ENCODE measurements at regions not wholly inside any gene's neighbourhood (a gene's known extent, or its start where the extent isn't known, plus 50 kb on each side); places are given as distances from the start of the nearest gene placed in this dataset.
"Not testable (repeated sequence)": the region's sequence is repeated elsewhere in the genome, so short reads cannot be mapped to it uniquely, and the experiment has no call there.

DNA sequence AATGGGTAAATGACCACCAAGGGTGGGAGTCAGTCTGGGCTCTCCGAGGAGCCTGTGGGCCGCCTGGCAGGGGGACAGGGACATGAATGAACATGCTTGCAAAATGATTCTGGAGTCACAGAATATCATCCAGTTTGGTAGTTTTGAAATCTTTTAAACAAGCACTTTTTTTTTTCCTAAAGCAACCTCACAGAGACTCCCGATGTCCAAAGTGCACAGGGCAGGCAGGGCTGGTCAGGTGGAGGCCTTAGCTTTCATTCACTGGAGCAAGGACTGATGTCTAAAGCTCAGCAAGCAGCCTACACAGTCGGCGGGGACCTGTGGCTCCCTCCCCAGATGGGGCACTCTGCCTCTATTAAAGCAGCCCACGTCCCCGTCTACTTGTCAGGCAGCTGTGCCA, 402.9 kb downstream of the PPP1R2C start:
- no peaks in the 10 kb centered on the region for H3K79me2 ChIP-seq (ENCODE audit: low read length)
- H3K9me3 ChIP-seq (ENCODE audit: insufficient read depth, low read length): no peaks in the 10 kb centered on the region
- H4K20me1 ChIP-seq (ENCODE audit: insufficient read depth, low read length): no peaks in the 10 kb centered on the region
- H3K36me3 ChIP-seq (replicated peaks; ENCODE audit: low read depth, low read length): no peaks in the 10 kb centered on the region
- H3K27me3 ChIP-seq (ENCODE audit: low read depth, low read length): no peaks in the 10 kb centered on the region
- TF ChIP-seq, protein P1, sequence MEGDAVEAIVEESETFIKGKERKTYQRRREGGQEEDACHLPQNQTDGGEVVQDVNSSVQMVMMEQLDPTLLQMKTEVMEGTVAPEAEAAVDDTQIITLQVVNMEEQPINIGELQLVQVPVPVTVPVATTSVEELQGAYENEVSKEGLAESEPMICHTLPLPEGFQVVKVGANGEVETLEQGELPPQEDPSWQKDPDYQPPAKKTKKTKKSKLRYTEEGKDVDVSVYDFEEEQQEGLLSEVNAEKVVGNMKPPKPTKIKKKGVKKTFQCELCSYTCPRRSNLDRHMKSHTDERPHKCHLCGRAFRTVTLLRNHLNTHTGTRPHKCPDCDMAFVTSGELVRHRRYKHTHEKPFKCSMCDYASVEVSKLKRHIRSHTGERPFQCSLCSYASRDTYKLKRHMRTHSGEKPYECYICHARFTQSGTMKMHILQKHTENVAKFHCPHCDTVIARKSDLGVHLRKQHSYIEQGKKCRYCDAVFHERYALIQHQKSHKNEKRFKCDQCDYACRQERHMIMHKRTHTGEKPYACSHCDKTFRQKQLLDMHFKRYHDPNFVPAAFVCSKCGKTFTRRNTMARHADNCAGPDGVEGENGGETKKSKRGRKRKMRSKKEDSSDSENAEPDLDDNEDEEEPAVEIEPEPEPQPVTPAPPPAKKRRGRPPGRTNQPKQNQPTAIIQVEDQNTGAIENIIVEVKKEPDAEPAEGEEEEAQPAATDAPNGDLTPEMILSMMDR (IDR thresholded peaks at IDR 0.05; ENCODE audit: low read depth, low read length): no peak
- TF ChIP-seq EZH2phosphoT487 (IDR thresholded peaks at IDR 0.05; ENCODE audit: low read depth): no peak
- H2AFZ ChIP-seq (ENCODE audit: low read depth, low read length): no peak overlapping the region
- H3K9ac ChIP-seq (ENCODE audit: low read length): no peak overlapping the region
- no peak overlapping the region for H3K4me3 ChIP-seq (ENCODE audit: low read length)
- no peak overlapping the region for H3K27ac ChIP-seq (ENCODE audit: low read length)
- H3K4me2 ChIP-seq (ENCODE audit: low read length): no peak overlapping the region
- H3K4me1 ChIP-seq (ENCODE audit: low read length): no peaks in the 10 kb centered on the region

DNA sequence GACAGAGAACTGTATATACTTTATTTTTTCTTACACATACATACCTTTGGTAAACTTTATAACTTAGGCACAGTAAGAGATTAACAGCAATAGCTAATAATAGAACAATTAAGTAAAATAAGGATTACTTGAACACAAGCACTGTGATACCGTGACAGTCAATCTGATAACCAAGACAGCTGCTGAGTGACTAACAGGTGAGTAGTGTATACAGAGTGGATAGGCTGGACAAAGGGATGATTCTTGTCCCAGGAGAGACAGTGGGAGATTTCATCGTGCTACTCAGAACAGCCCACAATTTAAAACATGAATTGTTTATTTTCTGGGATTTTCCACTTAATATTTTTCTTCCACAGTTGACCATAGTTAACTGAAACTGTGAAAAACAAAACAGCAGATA, 411.8 kb downstream of the PPP1R2C start:
- Histone ChIP-seq H3K9ac (ENCODE audit: low read length) (no peak overlapping the region), H3K27me3 (ENCODE audit: low read depth, low read length) (no peaks in the 10 kb centered on the region), H3K4me2 (ENCODE audit: low read length) (peak overlapping the region; percentile 51), H3K79me2 (ENCODE audit: low read length) (no peaks in the 10 kb centered on the region), H3K27ac (ENCODE audit: low read length) (no peak overlapping the region), H4K20me1 (ENCODE audit: insufficient read depth, low read length) (no peaks in the 10 kb centered on the region), H3K4me1 (ENCODE audit: low read length) (peaks cover 12% of the 10 kb centered on the region), H2AFZ (ENCODE audit: low read depth, low read length) (peak overlapping the region; percentile 58; the same call in 1 of the 2 replicates), H3K4me3 (ENCODE audit: low read length) (peak overlapping the region; percentile 35), H3K36me3 (replicated peaks; ENCODE audit: low read depth, low read length) (no peaks in the 10 kb centered on the region), H3K9me3 (ENCODE audit: insufficient read depth, low read length) (no peaks in the 10 kb centered on the region)
- TF ChIP-seq EZH2phosphoT487 (IDR thresholded peaks at IDR 0.05; ENCODE audit: low read depth): no peak
- TF ChIP-seq, protein P1 (IDR thresholded peaks at IDR 0.05; ENCODE audit: low read depth, low read length): no peak

DNA sequence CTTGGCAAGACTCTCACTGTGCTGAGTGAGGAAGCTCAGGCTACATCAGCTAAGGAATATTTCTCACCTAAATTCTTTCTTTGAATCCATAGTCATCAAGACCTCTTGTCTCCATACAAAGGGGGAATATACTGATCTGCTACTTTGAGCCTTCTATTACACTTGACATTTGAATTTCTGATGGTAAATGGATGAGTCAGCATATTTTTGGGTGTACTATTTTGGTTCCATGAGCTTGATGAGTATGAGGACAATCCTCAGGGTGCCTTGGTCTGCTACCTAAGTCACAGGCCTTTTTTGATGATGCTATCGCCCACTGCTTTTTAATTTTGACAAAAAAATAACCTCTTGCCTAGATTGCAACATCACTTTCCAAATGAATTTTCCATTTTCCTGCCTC, 415.7 kb downstream of the PPP1R2C start:
- Histone ChIP-seq H3K4me3 (ENCODE audit: low read length) (no peak overlapping the region), H4K20me1 (ENCODE audit: insufficient read depth, low read length) (no peaks in the 10 kb centered on the region), H3K27me3 (ENCODE audit: low read depth, low read length) (no peaks in the 10 kb centered on the region), H3K36me3 (replicated peaks; ENCODE audit: low read depth, low read length) (no peaks in the 10 kb centered on the region), H3K4me1 (ENCODE audit: low read length) (peaks cover 12% of the 10 kb centered on the region), H2AFZ (ENCODE audit: low read depth, low read length) (no peak overlapping the region), H3K79me2 (ENCODE audit: low read length) (no peaks in the 10 kb centered on the region), H3K4me2 (ENCODE audit: low read length) (no peak overlapping the region), H3K27ac (ENCODE audit: low read length) (no peak overlapping the region), H3K9ac (ENCODE audit: low read length) (no peak overlapping the region), H3K9me3 (ENCODE audit: insufficient read depth, low read length) (no peaks in the 10 kb centered on the region)
- TF ChIP-seq EZH2phosphoT487 (IDR thresholded peaks at IDR 0.05; ENCODE audit: low read depth): no peak
- TF ChIP-seq, protein P1 (IDR thresholded peaks at IDR 0.05; ENCODE audit: low read depth, low read length): no peak

DNA sequence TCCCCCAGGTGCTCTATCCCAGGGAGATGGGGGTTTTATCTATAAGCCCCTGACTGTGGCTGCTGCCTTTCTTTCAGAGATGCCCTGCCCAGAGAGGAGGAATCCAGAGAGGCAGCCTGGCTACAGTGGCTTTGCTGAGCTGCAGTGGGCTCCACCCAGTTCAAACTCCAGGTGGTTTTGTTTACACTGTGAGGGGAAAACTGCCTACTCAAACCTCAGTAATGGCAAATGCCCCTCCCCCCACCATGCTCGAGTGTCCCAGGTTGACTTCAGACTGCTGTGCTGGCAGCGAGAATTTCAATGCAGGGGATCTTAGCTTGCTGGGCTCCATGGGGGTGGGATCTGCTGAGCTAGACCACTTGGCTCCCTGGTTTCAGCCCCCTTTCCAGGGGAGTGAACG, 419.6 kb upstream of the CASK start:
- H3K4me2 ChIP-seq (ENCODE audit: low read length); H2AFZ ChIP-seq (ENCODE audit: low read depth, low read length); H3K36me3 ChIP-seq (replicated peaks; ENCODE audit: low read depth, low read length); H3K9ac ChIP-seq (ENCODE audit: low read length); H3K79me2 ChIP-seq (ENCODE audit: low read length); H3K4me3 ChIP-seq (ENCODE audit: low read length); H3K4me1 ChIP-seq (ENCODE audit: low read length); H4K20me1 ChIP-seq (ENCODE audit: insufficient read depth, low read length); H3K27ac ChIP-seq (ENCODE audit: low read length); H3K27me3 ChIP-seq (ENCODE audit: low read depth, low read length); H3K9me3 ChIP-seq (ENCODE audit: insufficient read depth, low read length): not testable (repeated sequence)

Measured in OCI-LY3 (cell line).